Stimulated activated naive B cell treated with anti-CD40 and anti-IgM and Interleukin-4, amounts not matched to agents 10 μg/mL and 1 μg/mL and 100 μg/mL, for 72 hours (primary cell): ENCODE measurements at regions not wholly inside any gene's neighbourhood (a gene's known extent, or its start where the extent isn't known, plus 50 kb on each side); places are given as distances from the start of the nearest gene placed in this dataset.

ENCODE experiments used
- ATAC-seq, 2 donors: fragments of 150-1000 bp; cut with Tn5 transposase; replicated peaks; 2 replicates each; pipeline ENCODE4 v1.10.0; 2021; ENCODE audit warnings: moderate library complexity in 1 of 2
- DNase-seq: peaks from one replicate; pipeline ENCODE4 v3.0.0; 2021
- H3K27ac Mint-ChIP-seq: one replicate; pipeline ENCODE4 v1.8.0; 2022; ENCODE audit warnings: mild to moderate bottlenecking, mixed read lengths
- H3K27me3 Mint-ChIP-seq, 2 donors: one replicate each; pipeline ENCODE4 v1.8.0; 2022; ENCODE audit warnings: mixed read lengths in 2 of 2
- H3K36me3 Mint-ChIP-seq, 2 donors: one replicate each; pipeline ENCODE4 v1.8.0; 2022; ENCODE audit warnings: mixed read lengths in 2 of 2, mild to moderate bottlenecking in 1 of 2
- H3K4me1 Mint-ChIP-seq, 2 donors: one replicate each; pipeline ENCODE4 v1.8.0; 2022; ENCODE audit warnings: mixed read lengths in 2 of 2, mild to moderate bottlenecking in 1 of 2
- H3K4me3 Mint-ChIP-seq, 2 donors: one replicate each; pipeline ENCODE4 v1.8.0; 2022; ENCODE audit warnings: mild to moderate bottlenecking in 2 of 2, mixed read lengths in 2 of 2, moderate library complexity in 1 of 2
- H3K9me3 Mint-ChIP-seq, 2 donors: one replicate each; pipeline ENCODE4 v1.8.0; 2022; ENCODE audit warnings: mixed read lengths in 2 of 2, mild to moderate bottlenecking in 1 of 2

GRCh38 chr2:147740211-147740927, 104.5 kb upstream of the ACVR2A start:
- Mint-ChIP-seq H3K9me3 (peaks cover 0 to 2% of the 10 kb centered on the region in 2 donors), H3K27ac (no peak overlapping the region), H3K4me1 (no peaks in the 10 kb centered on the region), H3K4me3 (no peak overlapping the region), H3K36me3 (no peaks in the 10 kb centered on the region), H3K27me3 (no peaks in the 10 kb centered on the region)
- ATAC-seq, result no peak
- no peak for DNase-seq

- H3K4me3 Mint-ChIP-seq, result no peak overlapping the region
- H3K4me1 Mint-ChIP-seq, result no peaks in the 10 kb centered on the region
- no peak overlapping the region for H3K27ac Mint-ChIP-seq
- H3K9me3 Mint-ChIP-seq, result peaks cover 0 to 5% of the 10 kb centered on the region in 2 donors
- H3K27me3 Mint-ChIP-seq, result no peaks in the 10 kb centered on the region
- no peak for DNase-seq
- no peak for ATAC-seq
- H3K36me3 Mint-ChIP-seq, result no peaks in the 10 kb centered on the region
Measured at GRCh38 chr2:147739508-147739907, 105.3 kb upstream of the ACVR2A start.

- Mint-ChIP-seq H3K9me3 (no peaks in the 10 kb centered on the region), H3K36me3 (no peaks in the 10 kb centered on the region), H3K27me3 (peaks cover 0 to 4% of the 10 kb centered on the region in 2 donors), H3K4me3 (no peak overlapping the region), H3K27ac (no peak overlapping the region), H3K4me1 (no peaks in the 10 kb centered on the region)
- ATAC-seq (no peak), DNase-seq (no peak)
Measured at GRCh38 chr2:147718831-147719230, 126.0 kb upstream of the ACVR2A start.

GRCh38 chr2:147716906-147717305, 127.9 kb upstream of the ACVR2A start:
- DNase-seq, result no peak

GRCh38 chr2:147715807-147716206, 129.0 kb upstream of the ACVR2A start:
- Mint-ChIP-seq H3K27ac (no peak overlapping the region), H3K4me3 (no peak overlapping the region), H3K9me3 (peaks cover 6 to 9% of the 10 kb centered on the region in 2 donors), H3K36me3 (no peaks in the 10 kb centered on the region), H3K4me1 (no peaks in the 10 kb centered on the region), H3K27me3 (no peaks in the 10 kb centered on the region)
- no peak for DNase-seq
- no peak for ATAC-seq

More at GRCh38 chr2:147716906-147717305, 127.9 kb upstream of the ACVR2A start:
- peaks cover 4 to 6% of the 10 kb centered on the region in 2 donors for H3K9me3 Mint-ChIP-seq
- H3K27me3 Mint-ChIP-seq, result no peaks in the 10 kb centered on the region
- no peaks in the 10 kb centered on the region for H3K4me1 Mint-ChIP-seq
- H3K27ac Mint-ChIP-seq, result no peak overlapping the region
- ATAC-seq, result no peak
- no peak overlapping the region for H3K4me3 Mint-ChIP-seq
- H3K36me3 Mint-ChIP-seq, result no peaks in the 10 kb centered on the region

- H3K27ac Mint-ChIP-seq, result no peak overlapping the region
- ATAC-seq (no peak), DNase-seq (no peak)
- H3K4me1 Mint-ChIP-seq, result no peaks in the 10 kb centered on the region
- H3K36me3 Mint-ChIP-seq, result no peaks in the 10 kb centered on the region
- H3K27me3 Mint-ChIP-seq, result no peaks in the 10 kb centered on the region
- H3K9me3 Mint-ChIP-seq, result peaks cover 6 to 9% of the 10 kb centered on the region in 2 donors
- H3K4me3 Mint-ChIP-seq, result no peak overlapping the region
Measured at GRCh38 chr2:147714582-147714981, 130.2 kb upstream of the ACVR2A start.

- H3K4me1 Mint-ChIP-seq, result no peaks in the 10 kb centered on the region
- no peaks in the 10 kb centered on the region for H3K27me3 Mint-ChIP-seq
- H3K36me3 Mint-ChIP-seq, result no peaks in the 10 kb centered on the region
- ATAC-seq, result no peak
- no peak for DNase-seq
- H3K4me3 Mint-ChIP-seq, result no peak overlapping the region
- H3K27ac Mint-ChIP-seq, result no peak overlapping the region
- H3K9me3 Mint-ChIP-seq, result peaks cover 6 to 9% of the 10 kb centered on the region in 2 donors
Measured at GRCh38 chr2:147713349-147713748, 131.5 kb upstream of the ACVR2A start.

GRCh38 chr2:147712051-147712450, 132.8 kb upstream of the ACVR2A start:
- peaks cover 9 to 12% of the 10 kb centered on the region in 2 donors for H3K9me3 Mint-ChIP-seq
- DNase-seq (no peak), ATAC-seq (no peak)
- H3K4me3 Mint-ChIP-seq, result no peak overlapping the region
- H3K27ac Mint-ChIP-seq, result no peak overlapping the region
- H3K27me3 Mint-ChIP-seq, result no peaks in the 10 kb centered on the region
- H3K36me3 Mint-ChIP-seq, result no peaks in the 10 kb centered on the region
- no peaks in the 10 kb centered on the region for H3K4me1 Mint-ChIP-seq

- peaks cover 9 to 12% of the 10 kb centered on the region in 2 donors for H3K9me3 Mint-ChIP-seq
- no peak for ATAC-seq
- no peak overlapping the region for H3K4me3 Mint-ChIP-seq
- H3K27me3 Mint-ChIP-seq, result no peaks in the 10 kb centered on the region
- DNase-seq, result no peak
- no peak overlapping the region for H3K27ac Mint-ChIP-seq
- no peaks in the 10 kb centered on the region for H3K36me3 Mint-ChIP-seq
- H3K4me1 Mint-ChIP-seq, result no peaks in the 10 kb centered on the region
Measured at GRCh38 chr2:147711031-147711430, 133.8 kb upstream of the ACVR2A start.

DNA sequence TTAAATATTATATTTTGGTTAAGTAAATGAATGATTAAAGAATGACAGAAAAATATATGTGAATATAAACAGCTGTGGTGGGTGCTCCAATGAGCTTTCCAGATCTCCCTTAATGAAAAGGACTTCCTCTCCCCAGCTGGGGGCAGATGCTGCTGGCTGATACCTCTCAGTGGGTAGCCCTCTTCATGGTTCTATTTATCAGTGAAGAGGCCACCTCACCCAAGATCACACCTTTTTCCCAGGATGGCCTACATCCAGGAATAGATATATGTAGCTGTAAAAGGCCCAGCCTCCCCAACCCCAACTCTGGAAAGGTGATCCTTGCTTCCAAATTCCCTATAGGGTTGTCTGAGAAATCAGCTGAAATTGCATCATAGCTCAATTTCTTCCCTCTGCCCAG, 135.2 kb upstream of the ACVR2A start:
- DNase-seq (no peak), ATAC-seq (no peak)
- Mint-ChIP-seq H3K27ac (no peak overlapping the region), H3K27me3 (no peaks in the 10 kb centered on the region), H3K4me1 (no peaks in the 10 kb centered on the region), H3K9me3 (peaks cover 9 to 12% of the 10 kb centered on the region in 2 donors), H3K4me3 (no peak overlapping the region), H3K36me3 (no peaks in the 10 kb centered on the region)

DNA sequence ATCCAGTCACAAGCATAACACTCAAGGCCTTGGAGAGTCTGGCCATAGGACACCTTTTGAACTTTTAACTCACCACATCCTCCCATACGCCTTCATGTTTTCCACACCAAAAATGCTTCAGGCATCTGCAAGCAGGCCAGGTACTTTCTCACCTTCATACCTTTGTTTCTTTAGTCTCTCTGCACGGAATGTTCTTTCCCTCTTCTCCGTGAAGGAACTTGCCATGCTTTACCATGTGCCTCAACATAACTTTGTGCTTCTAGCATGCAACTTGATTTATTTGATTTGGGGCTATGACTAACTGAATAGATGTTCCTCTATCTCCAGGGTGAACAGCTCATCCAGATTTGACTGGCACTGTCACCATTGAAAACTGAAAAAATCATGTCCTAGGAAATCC, 141.7 kb upstream of the ACVR2A start:
- Mint-ChIP-seq H3K4me3 (no peak overlapping the region), H3K9me3 (peaks cover 8% of the 10 kb centered on the region in 2 donors), H3K27ac (no peak overlapping the region), H3K36me3 (no peaks in the 10 kb centered on the region), H3K27me3 (peaks cover 0 to 4% of the 10 kb centered on the region in 2 donors), H3K4me1 (no peaks in the 10 kb centered on the region)
- no peak for DNase-seq
- no peak for ATAC-seq

GRCh38 chr2:147698166-147698565, 146.7 kb upstream of the ACVR2A start:
- no peaks in the 10 kb centered on the region for H3K36me3 Mint-ChIP-seq
- no peak overlapping the region for H3K4me3 Mint-ChIP-seq
- ATAC-seq (no peak), DNase-seq (no peak)
- H3K9me3 Mint-ChIP-seq, result peaks cover 4 to 5% of the 10 kb centered on the region in 2 donors
- H3K27ac Mint-ChIP-seq, result no peak overlapping the region
- H3K27me3 Mint-ChIP-seq, result peaks cover 0 to 4% of the 10 kb centered on the region in 2 donors
- no peaks in the 10 kb centered on the region for H3K4me1 Mint-ChIP-seq

DNA sequence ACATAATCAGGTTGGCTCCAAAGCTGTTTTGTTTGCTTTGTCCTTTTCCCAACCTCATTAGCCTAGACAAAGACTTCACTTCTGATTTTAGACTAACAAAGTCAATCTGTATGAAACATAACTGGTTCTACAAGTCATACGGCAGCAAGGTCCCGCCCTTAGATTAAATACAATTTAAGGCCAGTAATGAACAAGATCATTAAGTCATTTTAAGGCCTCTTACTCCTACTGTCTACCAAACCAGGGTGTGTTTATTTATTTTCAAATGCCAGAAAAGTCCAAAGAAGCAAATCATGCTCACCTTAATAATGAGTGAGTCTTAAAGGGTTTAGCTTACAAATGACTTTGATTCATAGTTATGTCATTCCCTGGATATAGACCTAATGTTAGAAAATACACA, 148.4 kb upstream of the ACVR2A start:
- peaks cover 1 to 2% of the 10 kb centered on the region in 2 donors for H3K9me3 Mint-ChIP-seq
- H3K27me3 Mint-ChIP-seq, result peaks cover 0 to 4% of the 10 kb centered on the region in 2 donors
- DNase-seq (no peak), ATAC-seq (no peak)
- no peaks in the 10 kb centered on the region for H3K4me1 Mint-ChIP-seq
- no peaks in the 10 kb centered on the region for H3K36me3 Mint-ChIP-seq
- no peak overlapping the region for H3K27ac Mint-ChIP-seq
- no peak overlapping the region for H3K4me3 Mint-ChIP-seq

GRCh38 chr2:147689220-147689909, 155.5 kb upstream of the ACVR2A start:
- Mint-ChIP-seq H3K9me3 (peaks cover 0 to 1% of the 10 kb centered on the region in 2 donors), H3K4me1 (peaks cover 9 to 14% of the 10 kb centered on the region in 2 donors), H3K27me3 (peaks cover 0 to 5% of the 10 kb centered on the region in 2 donors), H3K27ac (no peak overlapping the region), H3K4me3 (no peak overlapping the region), H3K36me3 (no peaks in the 10 kb centered on the region)
- DNase-seq, result peak; percentile 2
- ATAC-seq, result peak; percentile 97 to 99

GRCh38 chr2:147688242-147688641, 156.6 kb upstream of the ACVR2A start:
- H3K27ac Mint-ChIP-seq, result no peak overlapping the region
- no peaks in the 10 kb centered on the region for H3K36me3 Mint-ChIP-seq
- H3K4me1 Mint-ChIP-seq, result peaks cover 9 to 14% of the 10 kb centered on the region in 2 donors
- DNase-seq, result no peak
- peaks cover 0 to 1% of the 10 kb centered on the region in 2 donors for H3K9me3 Mint-ChIP-seq
- no peak overlapping the region for H3K4me3 Mint-ChIP-seq
- ATAC-seq, result no peak
- H3K27me3 Mint-ChIP-seq, result peaks cover 0 to 5% of the 10 kb centered on the region in 2 donors
